DND-41 (cell line): ENCODE measurements at regions not wholly inside any gene's neighbourhood (a gene's known extent, or its start where the extent isn't known, plus 50 kb on each side); places are given as distances from the start of the nearest gene placed in this dataset.

Experiments used
- EZH2 ChIP-seq: IDR thresholded peaks from 3 replicates; pipeline ENCODE4 v1.6.1; 2012; ENCODE audit warnings: borderline replicate concordance, low read depth, mild to moderate bottlenecking, moderate library complexity, low read length, inconsistent platforms; ENCODE audit not compliant: severe bottlenecking
- TF ChIP-seq, protein P1 (sequence below): IDR thresholded peaks from 2 replicates; pipeline ENCODE4 v1.5.1; 2012; ENCODE audit warnings: borderline replicate concordance, low read length, moderate library complexity, mild to moderate bottlenecking; ENCODE audit not compliant: poor library complexity, severe bottlenecking; ENCODE audit errors: extremely low read depth

- TF ChIP-seq, protein P1, sequence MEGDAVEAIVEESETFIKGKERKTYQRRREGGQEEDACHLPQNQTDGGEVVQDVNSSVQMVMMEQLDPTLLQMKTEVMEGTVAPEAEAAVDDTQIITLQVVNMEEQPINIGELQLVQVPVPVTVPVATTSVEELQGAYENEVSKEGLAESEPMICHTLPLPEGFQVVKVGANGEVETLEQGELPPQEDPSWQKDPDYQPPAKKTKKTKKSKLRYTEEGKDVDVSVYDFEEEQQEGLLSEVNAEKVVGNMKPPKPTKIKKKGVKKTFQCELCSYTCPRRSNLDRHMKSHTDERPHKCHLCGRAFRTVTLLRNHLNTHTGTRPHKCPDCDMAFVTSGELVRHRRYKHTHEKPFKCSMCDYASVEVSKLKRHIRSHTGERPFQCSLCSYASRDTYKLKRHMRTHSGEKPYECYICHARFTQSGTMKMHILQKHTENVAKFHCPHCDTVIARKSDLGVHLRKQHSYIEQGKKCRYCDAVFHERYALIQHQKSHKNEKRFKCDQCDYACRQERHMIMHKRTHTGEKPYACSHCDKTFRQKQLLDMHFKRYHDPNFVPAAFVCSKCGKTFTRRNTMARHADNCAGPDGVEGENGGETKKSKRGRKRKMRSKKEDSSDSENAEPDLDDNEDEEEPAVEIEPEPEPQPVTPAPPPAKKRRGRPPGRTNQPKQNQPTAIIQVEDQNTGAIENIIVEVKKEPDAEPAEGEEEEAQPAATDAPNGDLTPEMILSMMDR: no peak
- no peak for TF ChIP-seq EZH2
Observed at GRCh38 chr1:82788660-82789059, 987.9 kb downstream of the ADGRL2 start.
